Stimulated activated CD8-positive, alpha-beta memory T cell treated with anti-CD3 and anti-CD28 coated beads, Interleukin-2, amount 100 ng/mL, for 1 hour (primary cell): ENCODE measurements at regions not wholly inside any gene's neighbourhood (a gene's known extent, or its start where the extent isn't known, plus 50 kb on each side); places are given as distances from the start of the nearest gene placed in this dataset.

Experiments
- DNase-seq, 2 donors: peaks; one replicate each; pipeline ENCODE4 v3.0.0-alpha.2; 2020; ENCODE audit warnings: low read depth in 2 of 2

DNA sequence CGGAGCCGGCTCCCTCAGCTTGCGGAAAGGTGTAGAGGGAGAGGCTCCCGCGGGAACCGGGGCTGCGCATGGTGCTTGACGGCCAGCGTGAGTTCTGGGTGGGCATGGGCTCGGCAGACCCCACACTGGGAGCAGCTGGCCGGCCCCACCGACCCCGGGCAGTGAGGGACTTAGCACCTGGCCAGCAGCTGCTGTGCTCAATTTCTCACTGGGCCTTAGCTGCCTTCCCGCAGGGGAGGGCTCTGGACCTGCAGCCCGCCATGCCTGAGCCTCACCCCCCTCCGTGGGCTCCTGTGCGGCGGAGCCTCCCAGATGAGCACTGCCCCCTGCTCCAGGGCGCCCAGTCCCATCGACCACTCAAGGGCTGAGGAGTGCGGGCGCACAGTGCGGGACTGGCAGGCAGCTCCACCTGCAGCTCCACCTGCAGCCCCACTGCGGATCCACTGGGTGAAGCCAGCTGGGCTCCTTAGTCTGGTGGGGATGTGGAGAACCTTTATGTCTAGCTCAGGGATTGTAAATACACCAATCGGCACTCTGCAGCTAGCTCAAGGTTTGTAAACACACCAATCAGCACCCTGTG, 1141.8 kb downstream of the PCDH17 start:
- DNase-seq = no peak

DNA sequence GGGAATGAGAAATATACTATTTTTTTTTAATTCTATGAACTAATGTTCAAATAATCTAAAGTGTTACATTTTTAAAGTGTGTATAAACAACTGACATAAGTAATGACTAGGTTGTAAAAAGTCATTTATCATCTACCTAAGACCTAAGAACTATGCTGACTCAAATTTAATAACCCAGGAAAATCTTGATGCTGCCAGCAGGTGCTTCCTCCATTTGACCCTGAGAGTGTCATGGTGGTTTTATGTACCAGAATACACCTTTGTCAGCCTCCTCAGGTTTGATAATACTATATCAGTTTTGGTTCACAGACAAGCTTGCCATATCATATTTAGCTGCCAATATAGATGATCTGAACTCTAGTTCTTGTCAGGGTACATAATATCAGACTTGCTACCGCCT, 1151.2 kb downstream of the PCDH17 start:
- DNase-seq = no peak

DNA sequence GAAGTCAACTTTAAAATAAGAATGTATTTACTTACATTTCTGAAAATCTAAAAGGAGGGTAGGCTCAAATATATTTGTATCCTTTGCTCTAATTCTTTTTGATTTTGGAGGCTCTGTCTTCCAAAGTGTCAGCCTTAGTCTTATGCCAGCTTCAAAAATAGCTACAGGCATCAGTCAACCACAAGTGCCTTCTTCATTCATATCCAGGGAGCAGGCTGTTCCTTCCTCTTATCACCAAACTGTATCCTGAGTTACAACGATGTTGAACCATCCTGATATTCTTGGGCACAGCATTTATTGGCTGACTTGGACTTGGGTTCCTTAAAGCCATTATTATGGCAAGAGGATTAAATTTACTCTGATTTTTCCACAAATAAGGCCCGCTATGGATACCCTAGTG, 1161.3 kb downstream of the PCDH17 start:
- DNase-seq = no peak

DNA sequence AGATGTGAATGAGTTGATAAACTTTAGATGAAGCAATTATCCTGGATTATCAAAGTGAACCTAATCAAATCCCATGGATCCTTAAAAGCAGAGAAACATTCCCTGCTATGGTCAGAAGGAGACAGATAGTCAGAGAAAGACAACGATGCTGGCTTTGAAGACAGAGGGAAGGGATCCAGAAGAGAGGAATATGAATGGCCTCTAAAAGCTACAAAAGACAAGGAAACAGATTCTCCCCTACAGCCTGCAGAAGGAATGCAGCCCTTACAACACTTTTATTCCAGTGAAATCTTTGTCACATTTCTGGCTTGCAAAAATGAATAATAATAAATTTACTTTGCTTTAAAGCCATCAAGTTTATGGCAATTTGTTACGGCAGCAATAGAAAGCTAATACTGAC, 1164.2 kb downstream of the PCDH17 start:
- no peak for DNase-seq

DNA sequence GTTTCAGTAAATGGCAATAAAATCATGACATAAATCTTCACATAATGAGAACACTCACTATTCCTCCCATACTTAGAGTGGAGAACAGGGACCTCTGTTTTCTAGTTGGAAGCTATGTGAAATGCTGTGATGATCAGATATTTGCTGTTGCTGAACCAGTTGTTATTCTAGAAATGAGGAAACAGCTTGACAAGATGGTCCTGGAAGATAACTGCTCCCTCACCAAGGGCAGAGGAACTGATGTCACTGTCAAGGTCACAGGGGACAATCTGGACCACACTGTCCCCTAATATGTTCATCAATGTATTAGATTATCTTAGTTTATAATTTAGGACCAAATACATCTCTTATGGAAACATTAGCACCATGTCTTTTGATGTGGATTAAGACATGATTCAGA, 1173.3 kb downstream of the PCDH17 start:
- DNase-seq = no peak

DNA sequence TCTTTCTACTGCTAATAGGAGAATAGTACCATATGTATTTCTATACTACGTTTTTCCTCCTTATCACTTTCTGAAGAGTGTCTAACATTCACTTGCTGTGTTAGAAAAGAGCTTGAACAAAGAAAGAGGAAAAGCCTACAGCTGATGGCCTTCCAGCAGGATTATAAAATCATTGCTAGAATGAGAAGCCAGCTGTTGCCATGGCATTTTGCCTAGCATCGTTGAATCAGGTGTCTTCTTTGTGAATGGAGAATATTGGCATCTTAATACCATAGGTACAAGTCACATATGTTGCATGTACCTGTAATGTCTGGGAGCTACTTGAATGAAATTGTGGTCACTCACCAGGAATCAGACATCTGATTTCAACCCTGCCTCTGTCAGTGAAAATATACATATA, 1174.9 kb downstream of the PCDH17 start:
- no peak for DNase-seq

DNA sequence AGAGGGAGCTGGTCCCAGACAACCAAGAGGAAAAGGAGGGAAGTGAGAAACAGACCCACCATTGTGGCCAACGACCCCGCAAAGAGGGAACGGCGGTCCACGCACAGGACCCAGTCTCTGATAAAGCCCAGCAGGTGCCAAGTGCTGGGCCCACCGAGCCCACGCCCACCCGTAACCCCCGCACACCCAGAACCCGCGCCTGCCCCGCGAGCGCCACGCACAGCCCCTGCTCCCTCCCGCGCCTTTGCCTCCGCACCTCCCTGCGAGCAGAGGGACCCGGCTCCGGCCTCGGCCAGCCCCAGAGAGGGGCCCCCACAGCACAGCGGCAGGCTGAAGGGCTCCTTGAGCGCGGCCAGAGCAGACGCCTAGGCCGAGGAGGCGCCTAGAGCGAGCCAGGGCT, 1192.2 kb downstream of the PCDH17 start:
- no peak for DNase-seq

DNA sequence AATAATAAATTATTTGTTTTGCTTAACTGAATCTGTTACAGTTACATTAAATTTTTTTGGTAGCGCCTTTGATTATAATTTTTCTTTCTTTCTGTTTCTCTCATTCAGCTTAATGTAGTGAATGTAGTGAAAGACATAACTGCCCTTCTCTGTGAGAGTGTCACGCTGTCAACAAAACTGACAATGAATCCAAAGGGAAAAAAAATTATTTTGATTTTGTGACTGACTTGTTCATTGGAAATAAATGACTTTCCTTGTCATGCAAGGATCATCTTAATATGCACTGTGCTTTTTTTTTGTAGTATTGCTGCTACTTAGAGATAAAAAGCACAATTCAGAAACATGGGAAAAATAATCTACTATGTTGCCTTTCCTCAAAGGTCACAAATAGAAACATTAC, 1196.4 kb downstream of the PCDH17 start:
- no peak for DNase-seq

DNA sequence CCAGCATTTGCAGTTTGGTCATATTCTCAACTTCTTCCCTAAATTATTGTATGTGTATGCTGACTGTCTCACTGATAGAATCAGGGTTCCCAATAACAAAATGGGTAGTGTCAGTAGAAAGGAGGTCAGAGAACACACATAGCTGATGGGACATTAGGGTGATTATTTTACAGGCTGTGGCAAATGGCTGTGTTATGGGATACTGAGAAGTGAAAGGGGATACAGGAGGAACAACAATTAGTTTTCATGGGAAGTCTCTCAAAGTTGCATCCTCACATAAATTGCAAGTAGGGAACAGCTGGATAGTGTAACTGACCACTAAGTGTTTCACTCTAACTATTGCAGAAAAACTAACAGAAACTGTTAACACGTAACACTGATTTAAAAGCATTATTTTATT, 1199.3 kb downstream of the PCDH17 start:
- DNase-seq = no peak

DNA sequence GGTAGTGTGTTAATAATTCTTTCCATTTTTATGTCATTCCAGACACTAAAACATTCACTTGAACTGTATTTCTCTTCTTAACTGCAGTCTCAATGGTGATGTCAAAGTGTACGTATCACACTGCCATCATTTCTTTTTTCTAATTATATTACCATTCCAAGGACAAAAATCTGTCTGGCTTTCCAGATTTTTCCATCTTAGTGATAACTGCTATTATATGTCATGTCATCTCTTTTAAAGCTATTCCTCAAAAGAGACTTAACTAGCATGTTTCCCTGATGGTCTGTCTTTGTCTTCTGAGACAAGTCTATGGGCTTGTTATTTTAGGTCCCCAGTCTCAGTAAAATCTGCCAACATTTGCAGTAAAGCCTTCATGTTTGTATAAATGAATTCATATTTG, 1207.1 kb downstream of the PCDH17 start:
- DNase-seq = no peak

DNA sequence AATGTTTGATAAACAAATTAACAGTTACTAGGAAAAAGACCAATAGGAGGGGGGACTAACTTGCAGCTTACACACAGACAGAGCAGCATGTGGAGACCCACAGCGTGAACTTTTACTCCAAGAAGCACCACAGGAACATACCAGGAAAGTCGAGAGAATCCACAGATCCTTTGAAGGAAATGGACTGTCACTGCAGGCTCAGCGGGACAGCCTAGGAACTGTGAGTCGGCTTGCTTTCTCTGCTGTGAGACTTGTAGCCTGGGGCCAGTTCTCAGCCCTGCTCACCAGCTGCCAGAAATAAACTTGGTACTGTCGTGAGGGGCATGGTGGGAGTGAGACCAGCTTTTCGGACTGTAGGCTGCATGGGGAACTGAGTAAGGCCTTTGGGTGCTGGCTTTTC, 1211.5 kb downstream of the PCDH17 start:
- DNase-seq = no peak

DNA sequence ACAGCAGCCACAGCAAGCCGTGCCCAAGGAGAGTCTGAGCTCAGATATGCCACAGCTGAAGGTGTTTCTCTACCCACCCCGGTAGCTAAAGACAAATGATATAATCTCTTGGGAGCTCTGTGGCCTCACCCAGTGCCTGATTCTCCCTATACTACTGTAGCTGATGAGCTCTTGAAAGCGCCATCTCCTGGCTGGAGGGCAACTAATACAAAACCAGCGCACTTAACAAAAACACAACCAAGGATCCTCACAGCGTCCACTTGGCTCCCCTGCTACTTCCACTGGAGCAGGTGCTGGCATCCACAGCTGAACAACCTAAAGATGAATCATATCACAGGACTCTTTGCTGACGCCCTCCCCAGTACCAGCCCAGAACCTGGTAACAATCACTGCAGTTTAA, 1212.0 kb downstream of the PCDH17 start:
- DNase-seq = no peak

DNA sequence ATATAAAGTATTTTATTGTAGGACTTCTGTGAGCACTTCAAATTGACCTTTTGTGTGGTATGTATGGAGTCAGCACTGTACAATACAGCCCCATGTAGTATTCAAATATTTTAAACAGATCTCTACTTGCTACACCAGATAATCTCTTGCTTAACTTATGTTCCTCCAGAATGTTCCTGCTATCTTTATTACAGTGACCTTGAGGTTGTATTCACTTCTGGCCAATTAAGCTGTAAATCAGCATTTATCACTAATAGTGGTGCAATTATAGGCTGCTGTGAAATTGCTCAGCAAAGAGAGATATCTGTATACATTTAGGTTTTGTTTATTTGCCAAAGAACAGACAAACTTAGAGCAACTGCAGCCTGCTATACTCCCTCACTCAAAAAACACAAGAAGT, 1218.6 kb downstream of the PCDH17 start:
- no peak for DNase-seq

DNA sequence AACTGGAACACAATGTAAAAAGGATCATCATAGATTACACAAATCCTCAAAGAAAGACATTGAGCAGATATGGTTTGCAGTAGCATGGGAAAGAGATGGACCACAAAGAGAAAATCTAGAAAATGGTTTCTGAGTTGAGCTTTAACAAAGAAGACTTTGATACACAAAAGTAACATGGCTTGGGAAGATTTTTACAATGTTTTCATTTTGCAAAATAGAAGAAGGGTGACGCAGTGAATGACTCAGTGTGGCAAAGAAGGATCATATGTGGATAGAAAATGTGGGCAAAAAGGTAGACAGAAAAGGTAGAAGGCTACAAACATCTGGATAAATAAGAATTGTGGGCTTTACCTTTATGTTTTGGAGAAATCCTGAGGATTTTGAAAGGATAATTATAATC, 1220.5 kb downstream of the PCDH17 start:
- DNase-seq = no peak

DNA sequence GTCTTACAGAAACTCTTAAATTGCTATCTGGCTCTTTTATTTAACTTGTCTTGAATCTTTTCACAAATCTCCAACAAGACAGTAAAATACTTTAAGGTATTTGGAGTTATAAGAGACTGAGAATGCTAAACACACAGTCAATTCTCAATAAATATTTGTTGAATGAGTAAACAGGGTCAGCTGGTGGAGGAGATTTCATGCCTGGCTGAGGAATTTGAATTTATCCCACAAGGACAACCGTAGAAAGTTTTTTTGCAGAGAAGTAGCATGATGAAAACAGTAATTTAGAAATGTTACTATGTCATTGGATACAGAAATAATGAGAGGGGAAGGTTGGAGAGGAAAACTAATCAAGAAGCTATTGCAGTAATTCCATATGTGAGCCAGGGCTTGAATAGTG, 1223.7 kb downstream of the PCDH17 start:
- no peak for DNase-seq

DNA sequence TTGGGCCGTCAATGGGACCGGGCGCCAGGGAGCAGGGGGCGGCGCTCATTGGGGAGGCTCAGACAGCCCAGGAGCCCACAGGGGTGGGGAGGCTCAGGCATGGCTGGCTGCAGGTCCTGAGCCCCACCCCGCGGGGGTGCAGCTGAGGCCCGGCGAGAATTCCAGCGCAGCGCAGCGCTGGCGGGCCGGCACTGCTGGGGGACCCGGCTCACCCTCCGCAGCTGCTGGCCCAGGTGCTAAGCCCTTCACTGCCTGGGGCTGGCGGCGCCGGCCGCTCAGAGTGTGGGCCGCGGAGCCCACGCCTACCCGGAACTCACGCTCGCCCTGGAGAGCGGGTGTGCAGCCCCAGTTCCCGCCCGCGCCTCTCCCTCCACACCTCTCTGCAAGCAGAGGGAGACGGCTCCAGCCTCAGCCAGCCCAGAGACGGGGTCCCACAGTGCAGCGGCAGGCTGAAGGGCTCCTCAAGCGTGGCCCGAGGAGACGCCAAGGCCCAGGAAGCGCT, 1227.4 kb downstream of the PCDH17 start:
- no peak for DNase-seq

DNA sequence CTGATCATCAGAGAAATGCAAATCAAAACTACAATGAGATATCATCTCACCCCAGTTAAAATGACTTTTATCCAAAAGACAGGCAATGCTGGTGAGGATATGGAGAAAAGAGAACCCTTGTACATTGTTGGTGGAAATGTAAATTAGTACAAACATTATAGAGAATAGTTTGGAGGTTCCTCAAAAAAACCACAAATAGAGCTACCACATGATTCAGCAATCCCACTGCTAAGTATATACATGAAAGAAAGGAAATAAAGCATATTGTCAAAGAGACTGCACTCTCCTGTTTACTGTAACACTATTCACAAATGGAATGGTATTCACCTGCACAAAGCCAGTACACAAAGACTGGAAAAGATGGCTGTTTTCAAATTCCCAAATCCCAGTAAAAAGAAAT, 1233.7 kb downstream of the PCDH17 start:
- no peak for DNase-seq

DNA sequence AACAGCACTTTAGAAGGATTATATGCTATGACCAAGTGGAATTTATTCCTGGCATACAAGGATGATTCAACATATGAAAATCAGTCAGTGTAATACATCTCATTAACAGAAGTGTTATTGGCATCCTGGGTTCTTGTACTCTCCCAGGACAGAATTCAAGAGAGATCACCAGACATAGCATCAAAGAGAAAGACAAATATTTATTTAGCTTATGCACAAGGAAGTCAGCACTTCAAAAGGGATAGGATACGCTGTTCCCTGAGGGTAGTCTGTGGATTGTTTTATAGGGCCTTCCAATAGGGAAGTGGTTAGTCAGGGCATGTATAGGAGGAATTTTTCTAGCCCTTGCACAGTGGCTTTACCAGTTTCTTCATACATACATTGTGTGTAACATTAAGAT, 1238.0 kb downstream of the PCDH17 start:
- DNase-seq = no peak

DNA sequence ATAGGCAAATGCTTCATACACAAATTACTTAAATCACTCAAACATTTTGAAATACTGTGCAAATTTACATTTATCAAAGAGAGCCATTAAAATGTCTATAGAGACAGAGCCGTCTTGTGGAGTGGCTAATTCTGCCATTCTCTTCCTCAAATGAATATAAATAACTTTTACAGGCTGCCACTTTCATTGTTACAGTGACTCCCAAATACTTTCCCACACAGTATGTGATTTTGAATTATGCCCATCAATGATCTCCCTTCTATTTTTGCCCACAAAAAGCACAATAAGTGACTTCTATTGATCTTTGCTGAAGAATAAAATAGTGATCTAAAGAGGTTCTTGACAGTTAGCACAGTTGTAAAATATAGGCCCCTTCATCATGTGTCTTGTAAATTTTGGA, 1244.9 kb downstream of the PCDH17 start:
- no peak for DNase-seq

DNA sequence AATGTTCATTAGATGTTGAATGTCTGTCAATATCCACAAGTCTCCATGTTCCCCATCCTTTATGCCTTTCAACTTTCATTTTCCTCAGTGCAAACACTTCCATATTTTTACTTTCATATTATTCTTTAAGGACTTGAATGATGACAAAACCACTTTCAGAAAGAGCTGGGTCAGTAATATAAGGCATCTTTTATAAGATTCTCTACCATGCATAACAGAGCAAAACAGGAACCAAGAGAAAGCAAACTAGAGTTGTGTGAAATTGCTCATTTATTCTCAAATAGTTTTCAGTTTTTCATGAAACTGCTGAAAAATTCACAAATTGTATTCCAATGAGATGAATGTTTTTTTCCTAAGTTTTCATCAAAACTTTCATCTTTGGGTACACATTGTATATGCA, 1247.6 kb downstream of the PCDH17 start:
- no peak for DNase-seq

DNA sequence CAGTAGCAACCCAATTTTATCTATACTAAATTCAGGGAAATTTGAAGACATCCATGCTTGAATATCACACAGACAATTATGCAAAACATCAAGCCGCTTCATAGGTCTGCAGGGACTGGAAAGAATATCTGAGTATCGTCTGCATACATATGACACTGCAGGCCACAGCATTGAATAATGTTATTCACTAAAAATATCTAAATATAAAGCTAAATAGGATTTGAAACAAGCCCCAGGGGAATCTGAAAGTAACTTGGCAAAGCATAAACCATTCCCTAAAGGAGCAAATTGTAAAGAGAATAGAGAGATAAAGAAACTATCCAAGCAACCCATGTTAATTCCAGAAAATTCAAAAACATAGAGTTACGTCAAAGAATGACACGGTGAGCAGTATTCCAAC, 1251.0 kb downstream of the PCDH17 start:
- no peak for DNase-seq

DNA sequence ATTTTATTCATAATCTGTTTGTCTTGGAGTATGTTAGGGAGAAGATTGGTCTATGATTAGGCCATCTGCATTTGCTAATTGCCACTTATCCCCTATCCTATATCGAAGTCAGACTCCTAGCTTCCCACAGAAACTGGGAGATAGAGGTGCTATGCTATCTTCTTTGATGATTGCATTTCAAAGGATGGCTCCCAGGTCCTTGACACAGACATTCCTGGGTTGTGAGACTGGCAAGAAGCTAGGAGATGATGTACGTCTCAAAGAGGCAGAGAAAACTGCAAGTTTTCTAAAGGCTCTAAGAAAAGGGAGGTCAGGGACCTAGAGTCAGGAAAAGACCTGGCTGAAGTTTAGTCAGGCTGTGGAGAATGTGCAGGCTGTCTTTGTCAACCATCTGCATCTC, 1251.9 kb downstream of the PCDH17 start:
- DNase-seq = no peak

DNA sequence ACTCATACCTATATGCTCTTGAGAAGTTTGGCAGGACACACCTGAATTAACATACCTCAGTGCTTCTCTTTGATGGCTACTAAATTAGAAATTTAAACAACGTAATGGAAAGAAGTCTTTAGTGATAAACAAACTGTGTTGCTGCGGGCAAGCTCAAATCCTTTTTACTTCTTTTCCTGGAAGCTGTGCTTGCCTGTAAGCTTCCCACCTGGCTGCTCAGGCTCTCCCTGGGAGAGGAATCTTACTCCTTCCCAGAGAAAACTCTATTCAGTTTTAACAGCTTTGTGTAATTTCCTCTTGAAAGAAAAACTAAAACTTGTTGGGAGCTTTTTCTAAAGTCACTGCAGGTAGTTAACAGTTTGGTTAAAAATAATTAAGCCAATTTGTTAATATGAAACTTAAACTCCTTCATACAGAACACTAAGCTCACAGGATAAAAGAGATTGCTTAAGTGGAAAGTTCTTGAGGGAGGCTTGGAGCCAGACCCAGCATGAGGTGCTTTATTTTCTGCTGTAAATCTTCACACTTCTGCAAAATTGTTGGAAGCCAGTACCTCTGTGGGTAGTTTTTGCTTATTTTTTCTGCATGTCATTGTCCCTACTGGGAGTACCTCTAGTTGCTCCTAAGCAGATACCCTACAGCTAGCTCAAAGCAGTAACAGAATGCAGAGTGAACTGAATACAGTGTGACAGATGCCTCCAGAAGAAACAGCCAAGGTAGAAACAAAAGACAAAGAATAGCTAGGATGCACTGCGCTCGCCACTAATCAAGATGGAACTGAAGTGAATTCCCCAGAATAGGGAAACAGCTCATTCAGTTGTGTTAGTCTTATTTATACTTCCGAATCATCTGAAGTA, 1253.0 kb downstream of the PCDH17 start:
- DNase-seq = no peak

DNA sequence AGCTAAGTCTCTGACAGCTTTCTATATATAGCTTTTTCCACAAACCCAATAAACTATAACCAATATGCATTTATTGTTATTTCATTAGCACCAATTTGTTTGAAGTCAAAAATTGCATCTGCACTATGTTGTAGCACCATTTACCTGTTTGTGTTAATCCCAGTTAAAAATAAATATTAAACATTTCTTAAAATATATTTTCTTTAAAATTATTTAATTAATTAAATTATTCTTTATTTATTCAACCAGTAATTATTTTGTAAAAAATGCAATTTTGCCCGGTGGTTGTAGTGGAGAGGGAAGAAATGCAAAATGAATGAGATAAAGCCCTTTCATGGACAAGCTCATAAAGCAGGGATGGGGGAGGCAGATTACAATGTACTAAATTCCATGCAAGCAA, 1257.9 kb downstream of the PCDH17 start:
- no peak for DNase-seq
